ENCODE measurements at regions not wholly inside any gene's neighbourhood (a gene's known extent, or its start where the extent isn't known, plus 50 kb on each side); places are given as distances from the start of the nearest gene placed in this dataset.

DNA sequence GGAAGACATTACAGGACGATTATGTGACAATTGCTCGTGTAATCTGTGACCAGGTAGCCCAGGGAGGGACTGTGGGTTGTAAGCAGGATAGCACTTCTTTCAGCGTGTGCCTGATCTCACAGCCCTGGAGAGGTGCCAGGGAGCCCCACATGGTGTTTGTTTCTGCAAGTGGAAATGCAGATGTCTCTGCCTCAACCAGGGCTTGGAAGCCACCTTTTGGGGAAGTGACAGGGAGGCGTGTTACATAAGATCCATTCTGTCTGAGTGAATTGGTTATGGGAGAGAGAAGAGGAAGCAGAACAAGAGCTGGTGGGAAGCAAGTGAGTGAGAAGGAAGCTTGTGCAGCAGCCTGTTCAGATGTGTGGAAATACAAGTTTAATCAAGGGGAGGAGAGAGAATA lies 104.5 kb upstream of the GATB start:
- H3K27me3 ChIP-seq (ENCODE audit: insufficient read depth, low read length): no peaks in the 10 kb centered on the region
- H3K23ac ChIP-seq (ENCODE audit: insufficient read length, low read depth, low read length): no peak overlapping the region
- no peaks in the 10 kb centered on the region for H4K20me1 ChIP-seq (ENCODE audit: control insufficient read depth, insufficient read depth, insufficient read length)
- no peaks in the 10 kb centered on the region for H3K79me1 ChIP-seq (ENCODE audit: insufficient read depth, low read depth, low read length, poor library complexity, severe bottlenecking)
- H2BK5ac ChIP-seq (ENCODE audit: insufficient read length, low read length): no peak overlapping the region
- Mint-ChIP-seq H3K27me3 (ENCODE audit: low read depth) (peaks cover 5% of the 10 kb centered on the region), H3K27ac (no peak overlapping the region), H3K36me3 (ENCODE audit: insufficient read depth in 1 of 3, low read depth in 3 of 3) (peaks cover 0 to 11% (median 11%) of the 10 kb centered on the region in 3 experiments; a peak in 5 of 7 replicates), H3K4me1 (peaks cover 0 to 5% of the 10 kb centered on the region in 2 experiments; a peak in 1 of 4 replicates), H3K9me3 (peaks cover 9% of the 10 kb centered on the region in 2 experiments; a peak in 4 of 5 replicates), H3K4me3 (no peak overlapping the region)
- no peak overlapping the region for H3K56ac ChIP-seq (ENCODE audit: insufficient read length, low read depth, low read length)
- no peaks in the 10 kb centered on the region for H3K9me3 ChIP-seq (ENCODE audit: control insufficient read depth, low read depth, low read length)
- no peak overlapping the region for H4K91ac ChIP-seq (ENCODE audit: insufficient read length, low read depth, low read length)
- H3K9ac ChIP-seq (ENCODE audit: extremely low read depth, insufficient read length, low read length): no peak overlapping the region
- no peak overlapping the region for H2BK120ac ChIP-seq (ENCODE audit: low read depth, low read length, poor library complexity, severe bottlenecking)
- H3K4me2 ChIP-seq (ENCODE audit: insufficient read depth, insufficient read length, low read length): no peak overlapping the region
- no CpG with 5 or more reads among the region's 4 CpGs for WGBS (ENCODE audit: extremely low coverage, insufficient read length, low lambda C conversion rate)
- H4K5ac ChIP-seq (ENCODE audit: insufficient read length, low read depth, low read length): no peak overlapping the region
- no peak overlapping the region for H3K14ac ChIP-seq (ENCODE audit: insufficient read depth, low read length)
- no peak overlapping the region for H2AFZ ChIP-seq (ENCODE audit: low read length)
- no peak overlapping the region for H3K27ac ChIP-seq (ENCODE audit: insufficient read length, low read depth, low read length)
- no peak overlapping the region for H3K18ac ChIP-seq (ENCODE audit: insufficient read length, low read depth, low read length)
- TF ChIP-seq, protein P1, sequence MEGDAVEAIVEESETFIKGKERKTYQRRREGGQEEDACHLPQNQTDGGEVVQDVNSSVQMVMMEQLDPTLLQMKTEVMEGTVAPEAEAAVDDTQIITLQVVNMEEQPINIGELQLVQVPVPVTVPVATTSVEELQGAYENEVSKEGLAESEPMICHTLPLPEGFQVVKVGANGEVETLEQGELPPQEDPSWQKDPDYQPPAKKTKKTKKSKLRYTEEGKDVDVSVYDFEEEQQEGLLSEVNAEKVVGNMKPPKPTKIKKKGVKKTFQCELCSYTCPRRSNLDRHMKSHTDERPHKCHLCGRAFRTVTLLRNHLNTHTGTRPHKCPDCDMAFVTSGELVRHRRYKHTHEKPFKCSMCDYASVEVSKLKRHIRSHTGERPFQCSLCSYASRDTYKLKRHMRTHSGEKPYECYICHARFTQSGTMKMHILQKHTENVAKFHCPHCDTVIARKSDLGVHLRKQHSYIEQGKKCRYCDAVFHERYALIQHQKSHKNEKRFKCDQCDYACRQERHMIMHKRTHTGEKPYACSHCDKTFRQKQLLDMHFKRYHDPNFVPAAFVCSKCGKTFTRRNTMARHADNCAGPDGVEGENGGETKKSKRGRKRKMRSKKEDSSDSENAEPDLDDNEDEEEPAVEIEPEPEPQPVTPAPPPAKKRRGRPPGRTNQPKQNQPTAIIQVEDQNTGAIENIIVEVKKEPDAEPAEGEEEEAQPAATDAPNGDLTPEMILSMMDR (conservative IDR thresholded peaks at IDR 0.05): no peak
- no peak overlapping the region for H2AK5ac ChIP-seq (ENCODE audit: insufficient read length, low read length)
- no peaks in the 10 kb centered on the region for H3K79me2 ChIP-seq (ENCODE audit: insufficient read depth, low read length)
- no peak overlapping the region for H4K8ac ChIP-seq (replicated peaks; ENCODE audit: insufficient read length, low read depth, low read length)
- no peak overlapping the region for H2BK12ac ChIP-seq (ENCODE audit: insufficient read length, low read depth, low read length)
- no peak for DNase-seq
- no peak overlapping the region for H3T11ph ChIP-seq (ENCODE audit: low read length)
- no peaks in the 10 kb centered on the region for H3K23me2 ChIP-seq (ENCODE audit: insufficient read length, low read depth, low read length, poor library complexity, severe bottlenecking)
- H3K4ac ChIP-seq (ENCODE audit: low read depth, low read length): no peak overlapping the region
- no peak overlapping the region for H2BK20ac ChIP-seq (ENCODE audit: low read depth, low read length, poor library complexity, severe bottlenecking)
- H2BK15ac ChIP-seq (ENCODE audit: low read depth, low read length): no peak overlapping the region
- H3K4me1 ChIP-seq (ENCODE audit: insufficient read depth, low read length): no peaks in the 10 kb centered on the region
